ENCODE measurements at regions not wholly inside any gene's neighbourhood (a gene's known extent, or its start where the extent isn't known, plus 50 kb on each side); places are given as distances from the start of the nearest gene placed in this dataset.

- H3K4me3 ChIP-seq (ENCODE audit: low read length) = no peak overlapping the region
- TF ChIP-seq CTCF (IDR thresholded peaks at IDR 0.05; ENCODE audit: insufficient read depth, low read depth, low read length, missing control alignments) = no peak
- no peak for DNase-seq (ENCODE audit: low read depth)
Observed at GRCh38 chr20:52826321-52826720, 145.8 kb upstream of the TSHZ2 start.

GRCh38 chr20:52824494-52825216, 147.5 kb upstream of the TSHZ2 start:
- no peak overlapping the region for H3K4me3 ChIP-seq (ENCODE audit: low read length)
- DNase-seq (ENCODE audit: low read depth) = no peak

GRCh38 chr20:52823303-52823702, 148.9 kb upstream of the TSHZ2 start:
- H3K4me3 ChIP-seq (ENCODE audit: low read length) = no peak overlapping the region
- no peak for TF ChIP-seq CTCF (IDR thresholded peaks at IDR 0.05; ENCODE audit: insufficient read depth, low read depth, low read length, missing control alignments)
- no peak for DNase-seq (ENCODE audit: low read depth)

More at GRCh38 chr20:52824494-52825216, 147.5 kb upstream of the TSHZ2 start:
- no peak for TF ChIP-seq CTCF (IDR thresholded peaks at IDR 0.05; ENCODE audit: insufficient read depth, low read depth, low read length, missing control alignments)

GRCh38 chr20:52820641-52821292, 151.4 kb upstream of the TSHZ2 start:
- DNase-seq (ENCODE audit: low read depth) = no peak
- no peak overlapping the region for H3K4me3 ChIP-seq (ENCODE audit: low read length)
- no peak for TF ChIP-seq CTCF (IDR thresholded peaks at IDR 0.05; ENCODE audit: insufficient read depth, low read depth, low read length, missing control alignments)

GRCh38 chr20:52818491-52818890, 153.7 kb upstream of the TSHZ2 start:
- no peak for DNase-seq (ENCODE audit: low read depth)
- no peak overlapping the region for H3K4me3 ChIP-seq (ENCODE audit: low read length)

GRCh38 chr20:52817981-52818380, 154.2 kb upstream of the TSHZ2 start:
- no peak for TF ChIP-seq CTCF (IDR thresholded peaks at IDR 0.05; ENCODE audit: insufficient read depth, low read depth, low read length, missing control alignments)

More at GRCh38 chr20:52818491-52818890, 153.7 kb upstream of the TSHZ2 start:
- TF ChIP-seq CTCF (IDR thresholded peaks at IDR 0.05; ENCODE audit: insufficient read depth, low read depth, low read length, missing control alignments) = no peak

More at GRCh38 chr20:52817981-52818380, 154.2 kb upstream of the TSHZ2 start:
- H3K4me3 ChIP-seq (ENCODE audit: low read length) = no peak overlapping the region
- DNase-seq (ENCODE audit: low read depth) = no peak

Data from epithelial cell of esophagus (primary cell).